GM18868 (cell line): ENCODE measurements at regions not wholly inside any gene's neighbourhood (a gene's known extent, or its start where the extent isn't known, plus 50 kb on each side); places are given as distances from the start of the nearest gene placed in this dataset.
A peak's percentile ranks its signal among the peaks of the same experiment; 100 is the strongest.
"Not testable (repeated sequence)": the region's sequence is repeated elsewhere in the genome, so short reads cannot be mapped to it uniquely, and the experiment has no call there.

ENCODE experiments used
- ATAC-seq: cut with Tn5 transposase; IDR thresholded peaks from one replicate; pipeline ENCODE4 v1.9.1; 2021; ENCODE audit warnings: mild to moderate bottlenecking, moderate library complexity; ENCODE audit not compliant: unreplicated experiment

DNA sequence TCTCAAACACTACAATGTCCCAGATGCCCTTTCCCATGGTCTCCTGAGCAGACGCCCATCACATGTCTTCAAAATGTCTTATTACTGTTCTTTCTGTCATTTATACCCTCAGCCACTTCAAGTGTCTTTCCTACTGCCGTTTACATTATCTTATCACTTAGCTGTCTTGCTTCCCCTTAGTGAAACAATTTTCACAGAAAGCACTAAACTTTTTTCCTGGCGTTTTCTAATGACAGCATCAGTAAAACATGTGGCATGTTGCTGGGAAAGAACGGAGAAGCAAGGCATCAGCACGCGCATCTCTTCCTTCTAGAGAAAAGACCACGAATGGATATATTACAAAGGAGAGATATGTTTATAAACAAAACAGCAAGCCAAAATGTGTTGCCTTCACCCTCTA is 189.7 kb upstream of the SLIT2 start:
- no peak for ATAC-seq

DNA sequence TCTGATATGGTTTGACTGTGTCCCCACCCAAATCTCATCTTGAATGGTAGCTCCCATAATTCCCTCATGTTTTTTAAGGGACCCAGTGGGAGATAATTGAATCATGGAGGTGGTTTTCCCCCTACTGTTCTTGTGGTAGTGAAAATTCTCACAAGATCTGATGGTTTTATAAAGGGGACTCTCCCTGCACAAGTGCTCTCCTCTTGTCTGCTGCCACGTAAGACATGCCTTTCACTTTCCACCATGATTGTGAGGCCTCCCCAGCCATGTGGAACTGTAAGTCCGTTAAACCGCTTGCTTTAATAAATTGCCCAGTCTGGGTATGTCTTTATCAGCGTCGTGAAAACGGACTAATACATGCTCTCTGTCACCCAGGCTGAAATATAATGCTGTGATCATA is 200.9 kb upstream of the SLIT2 start:
- ATAC-seq: peak; percentile 78

DNA sequence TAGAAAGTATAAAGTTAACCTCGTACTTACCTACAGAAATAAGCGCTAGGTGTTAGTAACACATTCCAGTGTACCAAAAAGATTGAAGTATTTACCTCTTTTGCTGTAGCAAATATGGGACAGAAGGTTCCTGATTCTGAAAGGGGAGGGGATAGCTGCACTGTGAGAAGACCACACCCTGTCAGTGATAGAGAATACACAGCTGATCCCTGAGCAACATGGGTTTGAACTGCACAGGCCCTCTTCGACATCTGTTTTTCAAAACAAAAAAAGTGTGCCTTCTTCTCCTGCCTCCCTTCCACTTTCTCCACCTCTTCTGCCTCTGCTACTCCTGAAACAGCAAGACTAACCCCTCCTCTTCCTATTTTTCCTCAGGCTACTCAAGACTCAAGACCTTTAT is 201.8 kb upstream of the SLIT2 start:
- ATAC-seq: no peak

DNA sequence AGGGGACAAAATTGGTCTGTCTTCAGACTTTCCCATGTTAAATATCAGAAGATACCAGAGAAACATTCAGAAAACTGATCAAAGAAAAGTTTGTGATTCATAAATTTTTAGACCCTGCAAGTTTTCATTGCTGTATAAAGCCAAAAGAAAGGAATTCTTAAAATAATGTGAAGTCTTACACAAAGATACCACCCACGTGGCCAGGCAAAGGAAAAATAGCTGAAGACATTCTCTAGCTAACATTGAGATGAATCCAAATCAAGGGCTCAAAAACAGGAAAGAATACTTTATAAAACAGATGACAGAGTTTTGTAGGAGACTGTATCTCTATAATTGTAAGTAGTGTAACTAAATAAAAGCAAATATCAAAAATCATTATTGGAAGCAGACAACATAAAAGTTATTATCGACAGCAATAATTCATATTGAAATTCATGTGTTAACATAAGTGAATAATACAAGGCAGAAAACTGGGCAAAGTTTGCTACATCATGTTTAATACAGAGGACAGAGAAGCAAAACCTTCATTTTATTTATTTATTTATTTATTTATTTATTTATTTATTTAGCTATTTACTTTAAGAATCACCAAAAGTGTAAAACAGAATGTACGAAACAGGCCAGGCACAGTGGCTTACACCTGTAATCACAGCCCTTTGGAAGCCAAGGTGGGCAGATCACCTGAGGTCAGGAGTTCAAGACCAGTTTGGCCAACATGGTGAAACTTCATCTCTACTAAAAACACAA is 204.6 kb upstream of the SLIT2 start:
- ATAC-seq: no peak

DNA sequence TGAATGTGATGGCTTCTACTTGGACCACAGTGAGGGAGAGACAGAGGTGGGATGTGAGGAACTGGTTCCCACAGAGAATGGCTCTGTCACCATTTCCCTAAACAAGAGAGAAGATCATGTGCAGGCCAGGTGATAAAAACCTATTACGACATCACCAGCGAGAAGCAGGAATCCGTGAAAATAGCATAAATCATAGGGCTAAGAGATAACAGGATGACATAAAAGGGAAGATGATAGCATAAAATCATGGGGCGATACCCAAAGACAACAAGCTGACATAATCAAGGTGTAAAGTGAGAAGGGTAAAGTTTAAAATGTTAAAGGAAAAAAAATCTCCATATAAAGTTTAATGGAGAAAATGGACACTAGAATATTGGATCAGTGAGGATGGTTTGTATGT is 205.5 kb upstream of the SLIT2 start:
- ATAC-seq: no peak

DNA sequence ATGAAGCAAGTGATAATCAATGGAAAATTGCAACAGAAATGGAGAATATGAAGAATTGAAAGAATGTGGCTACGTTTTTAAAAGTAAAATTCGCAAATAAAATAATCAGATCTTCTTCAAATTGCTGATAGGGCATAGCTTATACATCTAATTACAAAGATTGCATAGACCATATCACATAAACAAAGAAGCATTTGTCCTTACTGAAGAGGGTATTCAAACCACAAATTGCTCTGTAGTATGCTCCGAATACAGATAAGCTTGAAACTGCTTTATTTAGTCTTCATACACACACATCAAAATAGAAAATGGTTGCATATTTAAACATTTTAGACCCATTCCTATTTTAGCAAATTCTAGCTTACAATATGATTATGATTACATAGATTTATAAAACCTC is 206.7 kb upstream of the SLIT2 start:
- ATAC-seq: no peak

DNA sequence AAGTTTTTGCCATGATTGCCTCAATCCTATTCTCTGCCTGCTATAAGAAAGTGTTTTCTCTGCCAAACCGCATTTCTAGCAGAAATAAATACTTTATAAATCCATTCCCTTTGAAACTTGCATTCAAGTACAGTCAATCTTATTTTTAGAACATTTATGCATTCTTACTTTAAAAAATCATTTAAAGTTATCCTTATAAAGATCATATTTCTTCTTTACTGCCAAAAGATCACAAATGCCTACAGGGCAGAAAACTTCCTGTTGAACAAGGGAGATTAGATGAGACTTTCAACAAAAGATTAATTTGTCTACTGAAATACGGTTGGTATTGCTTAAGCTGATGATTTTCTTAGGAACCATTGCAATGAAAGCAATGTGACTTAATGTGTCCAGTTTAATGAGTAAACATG is 207.2 kb upstream of the SLIT2 start:
- ATAC-seq: no peak

DNA sequence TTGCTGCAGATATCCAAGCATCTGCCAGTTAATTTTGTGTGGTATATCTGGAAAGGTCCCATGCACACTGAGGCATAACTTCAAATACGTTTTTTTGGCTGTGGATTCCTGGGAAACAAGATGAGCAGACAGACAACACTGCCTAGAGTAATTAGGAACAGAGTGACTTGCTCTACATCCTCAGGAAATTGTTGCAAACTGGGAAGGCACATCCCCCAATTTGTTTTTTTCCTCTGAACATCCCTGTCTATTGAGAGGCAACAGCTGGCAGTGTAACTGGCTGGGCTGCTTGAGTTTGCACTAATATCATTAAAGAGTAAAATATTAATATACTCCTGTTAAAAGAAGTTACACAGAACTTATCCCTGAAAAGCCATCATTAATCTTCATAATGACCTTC is 207.7 kb upstream of the SLIT2 start:
- ATAC-seq: no peak

DNA sequence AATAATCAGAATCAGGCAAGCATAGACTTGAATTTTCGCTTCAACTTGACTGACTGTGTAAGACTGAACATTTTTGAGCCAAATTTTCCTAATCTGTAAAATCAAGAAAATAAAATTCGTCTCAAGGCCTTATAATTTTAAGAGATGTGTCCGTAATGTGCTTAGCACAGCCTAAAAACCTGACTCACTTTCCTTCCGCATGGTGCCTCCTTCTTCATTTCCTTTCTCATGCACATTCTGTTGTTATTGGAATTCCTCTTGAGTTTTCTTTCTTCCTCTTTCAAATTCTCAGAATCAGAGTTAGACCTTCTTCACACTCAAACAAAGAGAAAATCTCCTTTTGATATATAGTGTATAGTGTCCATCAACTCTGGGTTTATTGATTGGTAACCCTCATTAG is 208.9 kb upstream of the SLIT2 start:
- no peak for ATAC-seq

DNA sequence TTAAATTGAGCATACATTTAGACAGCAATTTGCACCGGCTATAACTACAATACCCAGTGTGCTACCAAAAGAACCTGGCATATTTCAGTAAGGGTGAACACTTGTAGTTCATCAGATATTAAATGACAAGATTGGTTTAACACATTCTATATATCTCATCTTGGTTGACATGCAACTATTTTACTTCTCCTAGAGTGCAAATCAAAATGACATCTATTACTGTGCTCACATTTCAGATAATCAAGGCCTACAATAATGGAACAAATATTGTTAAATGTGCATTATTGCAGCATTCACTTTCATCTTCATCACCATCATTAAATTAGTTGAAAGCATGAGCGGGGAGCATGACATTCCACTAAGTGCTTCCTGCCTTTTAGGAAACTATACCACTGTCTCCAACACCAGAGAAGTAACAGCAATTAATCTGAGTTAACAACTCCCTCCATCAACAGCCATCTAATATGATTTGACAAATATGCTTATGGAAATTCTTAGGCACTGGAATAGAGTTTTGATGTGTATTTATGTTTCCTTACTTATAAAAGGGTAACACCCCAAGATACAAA is 209.8 kb upstream of the SLIT2 start:
- ATAC-seq: no peak

DNA sequence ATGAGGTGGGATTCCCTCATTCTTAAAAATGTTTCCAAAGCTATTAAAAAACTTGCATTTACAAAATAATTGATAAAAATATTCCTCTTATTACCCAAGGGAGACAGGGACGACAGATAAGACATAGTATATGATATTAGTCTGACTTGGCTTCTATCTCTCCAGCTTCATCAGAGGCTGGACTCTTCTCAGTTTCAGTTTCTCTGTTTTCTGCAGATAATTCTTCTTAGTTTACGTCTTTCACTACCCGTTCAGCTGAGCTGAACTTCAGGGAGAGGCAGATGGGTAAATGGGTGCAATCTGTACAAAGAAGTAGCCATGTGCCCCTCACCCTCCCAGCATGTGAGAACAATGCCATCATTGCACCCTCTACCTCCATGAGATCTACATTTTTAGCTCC is 214.0 kb upstream of the SLIT2 start:
- ATAC-seq: peak; percentile 58

DNA sequence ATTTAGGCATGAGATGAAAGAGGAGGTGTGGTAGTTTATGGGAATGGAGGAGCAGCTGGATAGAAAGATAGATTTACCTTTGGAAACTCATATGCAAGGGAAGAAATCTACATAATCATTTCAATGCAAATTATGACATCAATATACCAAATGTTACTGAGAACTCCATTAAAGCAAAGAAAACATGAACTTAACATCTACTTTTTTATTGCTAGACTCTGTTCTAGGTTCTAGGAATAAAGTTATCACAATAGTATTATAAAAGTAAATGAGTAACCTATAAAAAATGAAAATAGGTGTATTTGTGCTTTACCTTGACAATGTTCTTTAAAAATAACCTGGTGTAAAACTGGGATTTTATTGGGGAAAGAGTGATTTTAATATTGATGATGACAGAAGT is 221.6 kb upstream of the SLIT2 start:
- no peak for ATAC-seq

DNA sequence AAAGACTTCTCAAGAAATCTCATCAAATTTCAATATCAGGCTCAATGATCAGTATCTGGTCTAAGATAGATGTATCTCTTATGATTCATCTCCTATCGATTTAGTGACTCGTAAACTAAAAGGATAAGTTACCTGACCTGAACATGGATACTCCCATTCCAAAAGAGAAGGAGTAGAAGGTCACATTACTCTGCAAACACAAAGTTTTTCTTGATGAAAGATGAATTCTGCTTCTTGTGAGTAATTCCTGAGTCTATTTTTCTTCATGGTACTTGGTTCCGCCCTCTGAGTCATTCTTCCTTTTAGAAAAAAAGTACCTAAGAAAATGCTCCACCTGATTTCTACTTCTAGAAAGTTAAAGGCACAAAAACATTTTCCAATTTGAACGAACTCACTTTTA is 223.1 kb upstream of the SLIT2 start:
- no peak for ATAC-seq

DNA sequence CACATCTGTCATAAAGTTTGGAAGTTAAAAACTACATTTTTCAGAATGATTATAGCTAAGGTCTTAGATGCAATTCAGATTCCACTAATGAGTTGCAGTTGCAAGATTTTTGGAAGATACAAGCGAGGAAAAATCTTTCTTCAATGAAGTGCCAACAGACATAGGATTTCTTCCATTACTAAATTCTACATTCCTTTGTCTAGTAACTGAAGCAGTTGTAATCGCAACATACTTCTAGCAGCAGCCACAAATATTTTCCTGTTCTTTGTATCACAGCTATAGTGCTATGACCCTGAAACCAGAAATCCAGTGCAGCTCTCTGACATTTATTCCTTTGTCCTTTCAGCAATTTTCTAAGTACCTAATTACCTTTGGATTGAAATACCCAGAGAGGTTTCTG is 225.2 kb upstream of the SLIT2 start:
- ATAC-seq: no peak

DNA sequence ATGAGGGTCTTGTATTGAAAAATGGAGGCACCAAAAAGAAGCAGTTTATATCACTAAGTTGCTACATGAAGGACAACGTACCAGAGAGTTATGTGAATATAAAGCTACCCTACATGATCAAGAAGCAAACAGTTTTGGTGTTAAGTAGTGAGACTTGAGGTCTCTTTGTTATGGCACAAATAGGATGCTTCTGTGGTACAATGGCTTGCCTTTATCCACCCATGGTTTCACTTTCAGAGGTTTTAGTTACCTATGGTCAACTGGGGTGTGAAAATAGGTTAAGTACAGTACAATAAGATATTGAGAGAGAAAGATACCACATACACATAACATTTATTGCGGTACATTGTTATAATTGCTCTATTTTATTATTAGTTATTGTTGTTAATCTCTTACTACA is 229.2 kb upstream of the SLIT2 start:
- ATAC-seq: no peak

DNA sequence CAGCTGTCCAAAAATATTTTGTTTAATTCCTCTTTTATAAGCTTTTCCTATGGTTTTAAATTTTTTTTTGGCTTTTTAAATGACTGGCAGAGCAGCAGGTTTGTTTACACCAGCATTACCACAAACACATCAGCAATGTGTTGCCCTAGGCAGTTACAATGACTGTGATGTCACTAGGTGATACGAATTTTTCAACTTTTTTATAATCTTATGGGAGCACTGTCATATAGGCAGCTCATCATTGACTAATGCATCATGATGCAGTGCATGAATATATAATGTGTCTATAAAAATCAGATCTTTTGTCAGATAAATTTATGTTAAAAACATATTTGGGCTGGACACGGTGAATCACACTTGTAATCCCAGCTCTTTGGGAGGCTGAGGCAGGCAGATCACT is 231.6 kb upstream of the SLIT2 start:
- ATAC-seq: no peak

DNA sequence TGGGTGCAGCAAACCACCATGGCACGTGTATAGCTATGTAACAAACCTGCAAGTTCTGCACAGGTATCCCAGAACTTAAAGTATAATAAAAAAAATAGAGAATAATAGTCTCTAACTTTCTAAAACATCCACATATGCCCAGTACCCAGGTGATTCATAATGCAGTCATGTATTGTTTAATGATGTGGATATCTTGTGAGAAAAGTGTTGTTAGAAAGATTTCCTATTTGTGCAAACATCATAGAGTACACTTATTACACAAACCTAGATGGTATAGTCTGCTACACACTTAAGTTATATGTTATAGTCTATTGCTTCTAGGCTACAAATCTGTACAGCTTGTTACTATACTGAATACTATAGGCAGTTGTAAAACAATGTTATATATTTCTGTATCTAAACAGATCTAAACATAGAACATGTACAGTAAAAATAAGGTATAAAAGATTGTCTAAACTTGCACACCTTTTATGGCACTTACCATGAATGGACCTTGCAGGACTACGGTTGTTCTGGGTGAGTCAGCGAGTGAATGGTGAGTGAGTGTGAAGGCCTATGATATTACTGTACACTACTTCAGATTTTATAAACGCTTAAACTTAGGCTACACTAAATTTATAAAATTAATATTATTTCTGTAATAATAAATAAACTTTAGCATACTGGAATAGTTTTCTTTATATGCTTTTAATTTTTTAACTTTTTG is 232.2 kb upstream of the SLIT2 start:
- no peak for ATAC-seq

DNA sequence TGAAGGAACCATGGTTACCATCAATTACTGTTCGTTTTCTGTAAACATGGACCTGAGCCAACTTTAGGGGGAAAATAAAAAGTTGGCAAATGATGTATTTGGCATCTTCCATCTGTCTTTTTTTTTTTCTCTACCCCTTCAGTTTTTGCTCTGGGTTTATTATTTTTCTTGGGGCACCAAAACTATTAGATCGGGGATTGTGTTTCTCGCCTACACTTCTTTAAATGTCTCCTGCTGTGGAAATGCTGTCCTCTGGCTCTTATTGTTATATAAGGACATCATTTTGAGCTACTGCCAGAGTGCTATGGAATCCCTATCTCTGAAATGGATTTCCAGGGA is 234.0 kb upstream of the SLIT2 start:
- ATAC-seq: no peak

DNA sequence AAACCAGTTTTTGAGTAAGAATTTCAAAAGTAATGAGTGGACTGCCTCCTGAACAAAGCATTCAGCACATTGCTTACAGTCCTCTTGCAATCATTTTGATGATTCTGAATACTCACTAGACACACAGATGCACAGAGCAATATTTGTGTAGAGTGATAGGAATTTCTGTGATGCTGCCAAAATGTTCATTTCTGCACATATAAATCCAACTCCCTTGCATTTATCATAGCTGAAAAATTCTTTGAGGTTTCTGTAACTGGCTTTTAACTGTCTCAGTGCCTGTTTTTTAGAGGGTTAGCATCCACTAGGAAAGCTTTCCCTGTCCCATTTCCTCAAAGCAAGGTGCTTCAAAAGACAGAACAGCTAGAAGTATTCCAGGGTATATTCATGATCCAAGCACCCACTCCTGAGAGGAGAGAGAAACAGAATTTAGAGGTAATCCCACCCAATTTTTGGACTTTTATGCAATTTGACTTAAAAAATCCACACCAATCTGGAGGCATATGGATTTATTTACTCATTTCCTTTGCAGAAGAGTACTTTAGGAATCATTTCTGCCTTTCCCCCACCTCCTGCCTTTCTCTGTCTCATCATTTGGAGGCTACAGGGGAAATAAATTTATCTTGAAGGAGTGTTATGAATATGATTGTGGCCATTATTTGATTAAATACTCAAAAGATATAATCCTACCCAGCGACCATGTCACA is 234.5 kb upstream of the SLIT2 start:
- no peak for ATAC-seq

DNA sequence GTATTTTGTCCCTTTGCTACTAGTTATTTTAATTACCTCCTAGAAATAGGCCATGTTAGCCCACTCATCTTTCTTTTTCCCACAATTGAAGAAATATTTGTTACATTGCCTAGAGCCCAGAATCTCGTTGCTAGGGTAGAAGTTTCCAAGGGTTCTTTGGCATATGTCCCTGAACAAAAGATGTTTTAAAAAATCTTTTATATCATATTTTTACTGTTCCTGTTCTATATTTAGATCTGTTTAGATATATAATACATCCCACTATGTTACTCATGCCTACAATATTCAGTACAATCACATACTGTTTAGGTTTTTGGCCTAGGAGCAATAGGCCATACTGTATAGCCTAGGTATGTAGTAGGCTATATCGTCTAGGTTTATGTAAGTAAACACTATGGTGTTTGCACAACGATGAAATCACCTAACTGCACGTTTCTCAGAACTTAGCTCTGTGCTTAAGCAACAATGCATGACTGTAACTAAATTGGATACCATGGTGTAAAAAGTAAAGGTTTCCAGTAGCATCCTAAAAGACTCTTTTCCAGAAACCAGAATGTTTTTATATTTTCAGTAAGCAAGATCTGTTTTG is 236.0 kb upstream of the SLIT2 start:
- ATAC-seq: no peak

DNA sequence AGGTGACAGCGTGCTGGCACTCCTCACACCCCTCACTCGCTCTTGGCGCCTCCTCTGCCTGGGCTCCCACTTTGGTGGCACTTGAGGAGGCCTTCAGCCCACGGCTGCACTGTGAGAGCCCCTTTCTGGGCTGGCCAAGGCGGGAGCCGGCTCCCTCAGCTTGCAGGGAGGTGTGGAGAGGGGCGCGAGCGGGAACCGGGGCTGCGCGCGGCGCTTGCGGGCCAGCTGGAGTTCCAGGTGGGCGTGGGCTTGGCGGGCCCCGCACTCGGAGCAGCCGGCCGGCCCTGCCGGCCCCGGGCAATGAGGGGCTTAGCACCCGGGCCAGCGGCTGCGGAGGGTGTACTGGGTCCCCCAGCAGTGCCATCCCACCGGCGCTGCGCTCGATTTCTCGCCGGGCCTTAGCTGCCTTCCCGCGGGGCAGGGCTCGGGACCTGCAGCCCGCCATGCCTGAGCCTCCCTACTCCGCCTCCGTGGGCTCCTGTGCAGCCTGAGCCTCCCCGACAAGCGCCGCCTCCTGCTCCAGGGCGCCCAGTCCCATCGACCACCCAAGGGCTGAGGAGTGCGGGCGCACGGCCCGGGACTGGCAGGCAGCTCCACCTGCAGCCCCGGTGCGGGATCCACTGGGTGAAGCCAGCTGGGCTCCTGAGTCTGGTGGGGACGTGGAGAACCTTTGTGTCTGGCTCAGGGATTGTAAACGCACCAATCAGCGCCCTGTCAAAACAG is 247.7 kb upstream of the SLIT2 start:
- ATAC-seq: not testable (repeated sequence)
